ENCODE measurements at regions not wholly inside any gene's neighbourhood (a gene's known extent, or its start where the extent isn't known, plus 50 kb on each side); places are given as distances from the start of the nearest gene placed in this dataset.

DNA sequence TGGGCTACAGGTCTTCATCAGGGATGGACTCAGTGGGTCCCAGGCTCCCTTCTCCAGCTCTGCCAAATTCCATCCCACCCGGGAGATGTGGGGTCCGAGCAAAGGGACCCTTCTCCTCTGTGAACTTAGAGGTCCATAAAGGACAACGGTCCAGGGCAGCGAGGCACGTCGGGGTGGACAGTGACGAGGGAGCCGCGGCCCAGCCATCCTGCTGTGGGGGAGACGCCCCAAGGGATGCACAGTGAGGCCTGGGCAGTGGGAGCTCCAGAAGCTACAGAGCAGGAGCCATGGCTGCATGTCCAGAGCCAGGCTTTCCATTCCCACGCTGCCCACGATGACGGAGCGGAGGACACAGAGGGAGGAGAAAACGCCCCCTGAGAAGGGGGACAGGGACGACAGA is 107.5 kb upstream of the PPP1R26 start:
- in situ Hi-C loops (cut with MboI) (no loop called here), intact Hi-C loops (cut with micrococcal nuclease) (no loop called here)
- FAIRE-seq (no peak), ATAC-seq (no peak), DNase-seq (ENCODE audit: extremely low read depth in 1 of 4, low spot score in 3 of 4) (no peak)
- no peak overlapping the region for H3K4me3 ChIP-seq
- no peaks in the 10 kb centered on the region for H3K9me1 ChIP-seq (ENCODE audit: control insufficient read depth, insufficient read depth, low read length)
- H3K27ac ChIP-seq (ENCODE audit: extremely low read depth, low read depth, low read length) = no peak overlapping the region
- H3K36me3 ChIP-seq (ENCODE audit: control insufficient read depth, insufficient read depth, low read length) = no peaks in the 10 kb centered on the region
- H2AFZ ChIP-seq (ENCODE audit: low read depth, low read length) = no peak overlapping the region
- 4% methylated on average over 8 of the region's 16 CpGs for WGBS (ENCODE audit: insufficient coverage, low coverage, missing lambda C conversion rate)
- no peaks in the 10 kb centered on the region for H3K9me3 ChIP-seq (replicated peaks; ENCODE audit: control insufficient read depth, insufficient read depth, low read depth, low read length)
- H3K79me2 ChIP-seq (ENCODE audit: control insufficient read depth, insufficient read depth, low read length) = no peaks in the 10 kb centered on the region
- TF ChIP-seq, protein P1, sequence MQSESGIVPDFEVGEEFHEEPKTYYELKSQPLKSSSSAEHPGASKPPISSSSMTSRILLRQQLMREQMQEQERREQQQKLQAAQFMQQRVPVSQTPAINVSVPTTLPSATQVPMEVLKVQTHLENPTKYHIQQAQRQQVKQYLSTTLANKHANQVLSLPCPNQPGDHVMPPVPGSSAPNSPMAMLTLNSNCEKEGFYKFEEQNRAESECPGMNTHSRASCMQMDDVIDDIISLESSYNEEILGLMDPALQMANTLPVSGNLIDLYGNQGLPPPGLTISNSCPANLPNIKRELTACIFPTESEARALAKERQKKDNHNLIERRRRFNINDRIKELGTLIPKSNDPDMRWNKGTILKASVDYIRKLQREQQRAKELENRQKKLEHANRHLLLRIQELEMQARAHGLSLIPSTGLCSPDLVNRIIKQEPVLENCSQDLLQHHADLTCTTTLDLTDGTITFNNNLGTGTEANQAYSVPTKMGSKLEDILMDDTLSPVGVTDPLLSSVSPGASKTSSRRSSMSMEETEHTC (IDR thresholded peaks at IDR 0.05) = no peak
- TF ChIP-seq RBM15 (IDR thresholded peaks at IDR 0.05; ENCODE audit: insufficient read depth, low read length) = no peak
- TF ChIP-seq, protein P2, sequence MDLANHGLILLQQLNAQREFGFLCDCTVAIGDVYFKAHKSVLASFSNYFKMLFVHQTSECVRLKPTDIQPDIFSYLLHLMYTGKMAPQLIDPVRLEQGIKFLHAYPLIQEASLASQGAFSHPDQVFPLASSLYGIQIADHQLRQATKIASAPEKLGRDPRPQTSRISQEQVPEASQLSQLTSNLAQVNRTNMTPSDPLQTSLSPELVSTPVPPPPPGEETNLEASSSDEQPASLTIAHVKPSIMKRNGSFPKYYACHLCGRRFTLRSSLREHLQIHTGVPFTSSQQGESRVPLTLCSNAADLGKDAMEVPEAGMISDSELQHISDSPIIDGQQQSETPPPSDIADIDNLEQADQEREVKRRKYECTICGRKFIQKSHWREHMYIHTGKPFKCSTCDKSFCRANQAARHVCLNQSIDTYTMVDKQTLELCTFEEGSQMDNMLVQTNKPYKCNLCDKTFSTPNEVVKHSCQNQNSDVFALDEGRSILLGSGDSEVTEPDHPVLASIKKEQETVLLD (IDR thresholded peaks at IDR 0.05) = no peak
- TF ChIP-seq, protein P3, sequence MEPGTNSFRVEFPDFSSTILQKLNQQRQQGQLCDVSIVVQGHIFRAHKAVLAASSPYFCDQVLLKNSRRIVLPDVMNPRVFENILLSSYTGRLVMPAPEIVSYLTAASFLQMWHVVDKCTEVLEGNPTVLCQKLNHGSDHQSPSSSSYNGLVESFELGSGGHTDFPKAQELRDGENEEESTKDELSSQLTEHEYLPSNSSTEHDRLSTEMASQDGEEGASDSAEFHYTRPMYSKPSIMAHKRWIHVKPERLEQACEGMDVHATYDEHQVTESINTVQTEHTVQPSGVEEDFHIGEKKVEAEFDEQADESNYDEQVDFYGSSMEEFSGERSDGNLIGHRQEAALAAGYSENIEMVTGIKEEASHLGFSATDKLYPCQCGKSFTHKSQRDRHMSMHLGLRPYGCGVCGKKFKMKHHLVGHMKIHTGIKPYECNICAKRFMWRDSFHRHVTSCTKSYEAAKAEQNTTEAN (CRISPR knock-in tag; IDR thresholded peaks at IDR 0.05) = no peak
- TF ChIP-seq, protein P4, sequence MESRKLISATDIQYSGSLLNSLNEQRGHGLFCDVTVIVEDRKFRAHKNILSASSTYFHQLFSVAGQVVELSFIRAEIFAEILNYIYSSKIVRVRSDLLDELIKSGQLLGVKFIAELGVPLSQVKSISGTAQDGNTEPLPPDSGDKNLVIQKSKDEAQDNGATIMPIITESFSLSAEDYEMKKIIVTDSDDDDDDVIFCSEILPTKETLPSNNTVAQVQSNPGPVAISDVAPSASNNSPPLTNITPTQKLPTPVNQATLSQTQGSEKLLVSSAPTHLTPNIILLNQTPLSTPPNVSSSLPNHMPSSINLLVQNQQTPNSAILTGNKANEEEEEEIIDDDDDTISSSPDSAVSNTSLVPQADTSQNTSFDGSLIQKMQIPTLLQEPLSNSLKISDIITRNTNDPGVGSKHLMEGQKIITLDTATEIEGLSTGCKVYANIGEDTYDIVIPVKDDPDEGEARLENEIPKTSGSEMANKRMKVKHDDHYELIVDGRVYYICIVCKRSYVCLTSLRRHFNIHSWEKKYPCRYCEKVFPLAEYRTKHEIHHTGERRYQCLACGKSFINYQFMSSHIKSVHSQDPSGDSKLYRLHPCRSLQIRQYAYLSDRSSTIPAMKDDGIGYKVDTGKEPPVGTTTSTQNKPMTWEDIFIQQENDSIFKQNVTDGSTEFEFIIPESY (CRISPR knock-in tag; IDR thresholded peaks at IDR 0.05) = no peak
- no peaks in the 10 kb centered on the region; a peak in 1 of 5 replicates for H3K4me1 ChIP-seq (replicated peaks in 1 of 2; ENCODE audit: control insufficient read depth in 2 of 2, insufficient read depth in 2 of 2, low read length in 2 of 2)
- no peak overlapping the region for H3K4me2 ChIP-seq (ENCODE audit: insufficient read depth, low read length)
- CTCF ChIA-PET (ENCODE audit: low intra/inter-chr PET ratio) = no interaction called here
- no peak overlapping the region for H3K9ac ChIP-seq (ENCODE audit: insufficient read depth in 1 of 2, low read depth in 2 of 2, low read length in 2 of 2)
- H4K20me1 ChIP-seq (replicated peaks; ENCODE audit: control insufficient read depth, insufficient read depth, low read length) = peaks cover 16% of the 10 kb centered on the region; the same call in 1 of the 2 replicates
- POLR2A ChIA-PET = interaction anchor here (0.6 to 0.7 kb wide), 3 partner anchors 102 to 126 kb away, joined by 3 to 5 read pairs (median 3); no protein-coding TSS in a partner anchor
- no TSS peak for BruUV-seq (replicated peaks)
- H3K27me3 ChIP-seq (ENCODE audit: control insufficient read depth in 2 of 2, insufficient read depth in 2 of 2, low read length in 2 of 2) = peaks cover 11 to 73% of the 10 kb centered on the region in 2 experiments; a peak in 3 of 5 replicates

Measured in K562 (cell line).